K562 (cell line): ENCODE measurements at regions not wholly inside any gene's neighbourhood (a gene's known extent, or its start where the extent isn't known, plus 50 kb on each side); places are given as distances from the start of the nearest gene placed in this dataset.

Experiments
- ATAC-seq: fragments of 200-7000 bp; cut with Tn5 transposase; 3 replicates; pipeline ENCODE4 v1.9.1; 2020; ENCODE audit warnings: moderate library complexity
- BruUV-seq: library from RNA; stranded (reverse); fragments of 400-500 nt; replicated peaks from 2 replicates; lab custom pipeline; 2021; lab: Mats Ljungman, UMichigan
- CTCF ChIA-PET: fragments of 300-600 bp; formaldehyde crosslinking; extraction: SDS; loops from one replicate; lab custom pipeline; 2021; ENCODE audit warnings: low intra/inter-chr PET ratio; lab: Yijun Ruan, JAX
- POLR2A ChIA-PET: fragments of 300-600, 350-650 bp; sonication (Branson Sonifier 250); formaldehyde crosslinking; extraction: SDS; loops from one replicate; lab custom pipeline; 2021; ENCODE audit warnings: antibody characterized with exemption, inconsistent platforms; lab: Yijun Ruan, JAX
- DNase-seq, 4 experiments: peaks; one replicate each; pipeline versions ENCODE4 v3.0.0 to v3.0.0-alpha.2; 2011 to 2018; ENCODE audit warnings: low spot score in 3 of 4, mixed read lengths in 3 of 4; ENCODE audit errors: extremely low read depth in 1 of 4
- FAIRE-seq: peaks from 2 replicates; lab custom pipeline; 2011; peaks lifted over from hg19 to GRCh38; lab: Jason Lieb, UNC
- H2AFZ ChIP-seq: 2 replicates; pipeline ENCODE4 v1.6.0; 2011; ENCODE audit warnings: low read depth, low read length, control low read depth, inconsistent platforms
- H3K27ac ChIP-seq: fragments of 200-600 bp; 3 replicates; pipeline ENCODE4 v1.8.0; 2011; ENCODE audit warnings: low read depth, mild to moderate bottlenecking, control low read depth, inconsistent platforms, low read length, moderate library complexity, mixed read lengths; ENCODE audit errors: extremely low read depth
- H3K27me3 ChIP-seq, 2 experiments: fragments of 300-600 bp in 1 of 2; 2 replicates in 1 of 2; 3 replicates in 1 of 2; pipeline versions ENCODE4 v1.6.0 to v1.8.0; 2011; ENCODE audit warnings: inconsistent platforms in 2 of 2, low read length in 2 of 2, mild to moderate bottlenecking in 1 of 2, mixed read lengths in 1 of 2, moderate library complexity in 1 of 2; ENCODE audit not compliant: control insufficient read depth in 2 of 2, insufficient read depth in 2 of 2
- H3K36me3 ChIP-seq: fragments of 300-600 bp; 3 replicates; pipeline ENCODE4 v1.8.0; 2011; ENCODE audit warnings: mild to moderate bottlenecking, low read length, inconsistent platforms; ENCODE audit not compliant: control insufficient read depth, insufficient read depth
- H3K4me1 ChIP-seq, 2 experiments: fragments of 200-600 bp in 1 of 2; replicated peaks in 1 of 2; 2 replicates in 1 of 2; 3 replicates in 1 of 2; pipeline versions ENCODE4 v1.5.1 to v1.8.0; 2011; ENCODE audit warnings: inconsistent platforms in 2 of 2, low read length in 2 of 2, mild to moderate bottlenecking in 1 of 2, mixed read lengths in 1 of 2, moderate library complexity in 1 of 2; ENCODE audit not compliant: control insufficient read depth in 2 of 2, insufficient read depth in 2 of 2
- H3K4me2 ChIP-seq: 2 replicates; pipeline ENCODE4 v1.6.1; 2011; ENCODE audit warnings: low read length, control low read depth, inconsistent platforms, mixed read lengths; ENCODE audit not compliant: insufficient read depth
- H3K4me3 ChIP-seq: fragments of 200-600 bp; sonication (generic), shearing (Covaris generic); 2 replicates; pipeline ENCODE4 v1.5.1; 2016; ENCODE audit warnings: control low read depth, inconsistent platforms
- H3K79me2 ChIP-seq: fragments of 200-600 bp; 3 replicates; pipeline ENCODE4 v1.8.0; 2011; ENCODE audit warnings: low read length, inconsistent platforms; ENCODE audit not compliant: control insufficient read depth, insufficient read depth
- H3K9ac ChIP-seq, 2 experiments: 2 replicates each; pipeline versions ENCODE4 v1.6.0 to v1.6.1; 2011; ENCODE audit warnings: low read depth in 2 of 2, low read length in 2 of 2, control low read depth in 1 of 2, inconsistent platforms in 1 of 2, mild to moderate bottlenecking in 1 of 2, mixed read lengths in 1 of 2; ENCODE audit not compliant: insufficient read depth in 1 of 2
- H3K9me1 ChIP-seq: one replicate; pipeline ENCODE4 v1.6.0; 2011; ENCODE audit warnings: inconsistent platforms, mild to moderate bottlenecking, low read length, moderate library complexity; ENCODE audit not compliant: control insufficient read depth, insufficient read depth
- H3K9me3 ChIP-seq: replicated peaks from 2 replicates; pipeline ENCODE4 v1.5.1; 2011; ENCODE audit warnings: low read depth, low read length, inconsistent platforms; ENCODE audit not compliant: control insufficient read depth, insufficient read depth
- H4K20me1 ChIP-seq: replicated peaks from 2 replicates; pipeline ENCODE4 v1.6.1; 2011; ENCODE audit warnings: low read length, inconsistent platforms, mixed read lengths; ENCODE audit not compliant: control insufficient read depth, insufficient read depth
- ARID3B ChIP-seq: fragments of 250-450 bp; sonication (Bioruptor Pico); IDR thresholded peaks from 2 replicates; pipeline ENCODE4 v1.4.0; 2020; ENCODE audit warnings: borderline replicate concordance
- RNF2 ChIP-seq: sonication (generic); IDR thresholded peaks from 2 replicates; pipeline ENCODE4 v1.6.1; 2016
- ZC3H4 ChIP-seq: sonication (generic); formaldehyde crosslinking; IDR thresholded peaks from 2 replicates; pipeline ENCODE4 v1.9.0; 2021; ENCODE audit warnings: missing genetic modification reagents, borderline replicate concordance
- WGBS: fragments of 100-300 bp; shearing (Covaris generic); methylation state at CpG from one replicate; pipeline ENCODE4 v1.1.6; 2016; ENCODE audit warnings: low coverage, mixed read lengths; ENCODE audit not compliant: insufficient coverage; ENCODE audit errors: missing lambda C conversion rate; 5-methylcytosine and 5-hydroxymethylcytosine counted together
- in situ Hi-C: fragments of 300-500 bp; cut with MboI; formaldehyde crosslinking; loops from 4 replicates; pipeline ENCODE4 v1.15.0; 2018; ENCODE audit warnings: inconsistent platforms, mixed read lengths
- intact Hi-C: fragments of 100-400 bp; cut with micrococcal nuclease; formaldehyde crosslinking; loops from 2 replicates; pipeline ENCODE4 v1.14.2; 2022
- TF ChIP-seq, protein P1 (sequence below): fragments of 250-450 bp; sonication (Bioruptor Pico); IDR thresholded peaks from 2 replicates; pipeline ENCODE4 v1.5.0; 2021

DNA sequence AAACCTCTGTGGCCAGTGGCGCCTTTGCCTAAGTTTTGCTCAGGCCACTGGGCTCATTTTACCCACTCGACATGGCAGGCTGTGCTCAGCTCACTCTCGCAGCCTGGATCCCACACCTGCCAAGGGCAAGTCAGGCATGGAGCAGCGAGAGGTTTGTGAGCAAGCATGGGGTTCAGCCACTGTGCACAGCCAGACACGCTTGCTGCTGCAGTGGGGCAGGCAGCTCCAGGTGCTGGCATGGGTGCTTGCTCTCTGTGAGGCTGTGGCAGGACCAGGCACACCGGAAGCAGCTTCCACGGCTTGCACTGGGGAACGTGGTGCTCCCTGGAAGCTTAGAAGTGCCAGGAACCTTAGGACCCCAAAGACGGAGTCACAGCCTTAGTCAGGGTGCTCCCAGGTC is 470.1 kb downstream of the CDH9 start:
- H3K9ac ChIP-seq = no peak overlapping the region
- H2AFZ ChIP-seq = no peak overlapping the region
- POLR2A ChIA-PET = no interaction called here
- no peaks in the 10 kb centered on the region for H4K20me1 ChIP-seq
- CTCF ChIA-PET = no interaction called here
- H3K9me1 ChIP-seq = no peaks in the 10 kb centered on the region
- TF ChIP-seq ZC3H4 (no peak), ARID3B (CRISPR knock-in tag) (no peak), RNF2 (no peak)
- TF ChIP-seq, protein P1, sequence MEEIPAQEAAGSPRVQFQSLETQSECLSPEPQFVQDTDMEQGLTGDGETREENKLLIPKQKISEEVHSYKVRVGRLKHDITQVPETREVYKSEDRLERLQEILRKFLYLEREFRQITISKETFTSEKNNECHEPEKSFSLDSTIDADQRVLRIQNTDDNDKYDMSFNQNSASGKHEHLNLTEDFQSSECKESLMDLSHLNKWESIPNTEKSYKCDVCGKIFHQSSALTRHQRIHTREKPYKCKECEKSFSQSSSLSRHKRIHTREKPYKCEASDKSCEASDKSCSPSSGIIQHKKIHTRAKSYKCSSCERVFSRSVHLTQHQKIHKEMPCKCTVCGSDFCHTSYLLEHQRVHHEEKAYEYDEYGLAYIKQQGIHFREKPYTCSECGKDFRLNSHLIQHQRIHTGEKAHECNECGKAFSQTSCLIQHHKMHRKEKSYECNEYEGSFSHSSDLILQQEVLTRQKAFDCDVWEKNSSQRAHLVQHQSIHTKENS = no peak
- intact Hi-C loops = no loop called here
- BruUV-seq = no TSS peak
- no peak overlapping the region for H3K4me3 ChIP-seq
- H3K27ac ChIP-seq = no peak overlapping the region
- no peak overlapping the region for H3K4me2 ChIP-seq
- 2% methylated on average over 9 of the region's 9 CpGs for WGBS
- no peaks in the 10 kb centered on the region for H3K79me2 ChIP-seq
- H3K27me3 ChIP-seq = no peaks in the 10 kb centered on the region
- no peak for ATAC-seq
- FAIRE-seq = no peak
- no peaks in the 10 kb centered on the region for H3K36me3 ChIP-seq
- no peak for DNase-seq
- in situ Hi-C loops = no loop called here
- H3K9me3 ChIP-seq = 0 out of 2 replicates have a peak, but pooled peaks cover 2% of the 10 kb centered on the region
- no peaks in the 10 kb centered on the region for H3K4me1 ChIP-seq
